HUES6 (cell line): ENCODE measurements at regions not wholly inside any gene's neighbourhood (a gene's known extent, or its start where the extent isn't known, plus 50 kb on each side); places are given as distances from the start of the nearest gene placed in this dataset.

ENCODE experiments used
- H3K27ac ChIP-seq: 2 replicates; pipeline ENCODE4 v1.7.0; 2013; ENCODE audit warnings: low read depth, mild to moderate bottlenecking, low read length, inconsistent platforms
- H3K27me3 ChIP-seq: 2 replicates; pipeline ENCODE4 v1.6.1; 2013; ENCODE audit warnings: low read length; ENCODE audit not compliant: control insufficient read depth, insufficient read depth
- H3K36me3 ChIP-seq: 2 replicates; pipeline ENCODE4 v1.6.1; 2013; ENCODE audit warnings: low read length; ENCODE audit not compliant: control insufficient read depth, insufficient read depth
- H3K4me1 ChIP-seq: 2 replicates; pipeline ENCODE4 v1.6.1; 2013; ENCODE audit warnings: low read length; ENCODE audit not compliant: control insufficient read depth, insufficient read depth
- H3K4me3 ChIP-seq: 2 replicates; pipeline ENCODE4 v1.5.1; 2013; ENCODE audit warnings: low read depth, low read length
- H3K9ac ChIP-seq: one replicate; pipeline ENCODE4 v1.6.1; 2013; ENCODE audit warnings: mild to moderate bottlenecking, low read length
- H3K9me3 ChIP-seq: 2 replicates; pipeline ENCODE4 v1.6.1; 2013; ENCODE audit warnings: low read depth, low read length; ENCODE audit not compliant: control insufficient read depth, insufficient read depth

GRCh38 chr13:44199627-44200207 lies 173.9 kb upstream of the SERP2 start:
- H3K27me3 ChIP-seq, result no peaks in the 10 kb centered on the region
- H3K9ac ChIP-seq, result no peak overlapping the region
- H3K9me3 ChIP-seq, result no peaks in the 10 kb centered on the region
- H3K36me3 ChIP-seq, result no peaks in the 10 kb centered on the region
- no peaks in the 10 kb centered on the region for H3K4me1 ChIP-seq
- no peak overlapping the region for H3K4me3 ChIP-seq
- H3K27ac ChIP-seq, result no peak overlapping the region

- H3K9ac ChIP-seq, result no peak overlapping the region
These were observed 167.2 kb upstream of the SERP2 start for GRCh38 chr13:44206434-44206833.

DNA sequence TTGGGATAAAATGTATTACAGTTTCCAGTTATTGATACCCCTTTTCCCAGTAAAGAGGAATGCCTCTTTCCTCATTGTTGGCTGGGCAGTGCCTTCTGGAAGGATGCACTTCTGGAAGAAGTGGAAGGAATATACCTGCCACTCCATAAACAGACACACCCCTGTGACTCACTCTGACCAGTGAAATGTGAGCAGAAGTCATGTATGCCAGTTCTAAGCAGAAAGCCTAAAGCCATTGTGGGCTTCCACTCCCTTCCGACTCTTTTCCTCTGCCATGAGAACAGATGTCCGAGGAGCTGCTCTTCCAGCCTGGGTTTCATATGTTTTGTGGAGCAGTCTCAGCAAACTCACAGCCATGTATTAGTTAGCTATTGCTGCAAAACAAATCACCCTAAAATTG lies 166.1 kb upstream of the SERP2 start:
- H3K9me3 ChIP-seq, result peaks cover 11% of the 10 kb centered on the region; the same call in 1 of the 2 replicates
- no peaks in the 10 kb centered on the region for H3K36me3 ChIP-seq
- peaks cover 5% of the 10 kb centered on the region; the same call in 1 of the 2 replicates for H3K4me1 ChIP-seq
- no peak overlapping the region for H3K9ac ChIP-seq
- no peak overlapping the region for H3K27ac ChIP-seq
- H3K27me3 ChIP-seq, result no peaks in the 10 kb centered on the region
- no peak overlapping the region for H3K4me3 ChIP-seq

More at GRCh38 chr13:44206434-44206833, 167.2 kb upstream of the SERP2 start:
- H3K36me3 ChIP-seq, result no peaks in the 10 kb centered on the region
- no peak overlapping the region for H3K4me3 ChIP-seq
- H3K9me3 ChIP-seq, result peaks cover 11% of the 10 kb centered on the region; the same call in 1 of the 2 replicates
- no peak overlapping the region for H3K27ac ChIP-seq
- no peaks in the 10 kb centered on the region for H3K27me3 ChIP-seq
- H3K4me1 ChIP-seq, result peaks cover 5% of the 10 kb centered on the region; the same call in 1 of the 2 replicates

- Histone ChIP-seq H3K9ac (no peak overlapping the region), H3K27me3 (no peaks in the 10 kb centered on the region)
These were observed 163.1 kb upstream of the SERP2 start for GRCh38 chr13:44210525-44210924.

GRCh38 chr13:44211286-44211685 lies 162.3 kb upstream of the SERP2 start:
- no peaks in the 10 kb centered on the region for H3K36me3 ChIP-seq
- H3K4me3 ChIP-seq, result no peak overlapping the region
- H3K27me3 ChIP-seq, result no peaks in the 10 kb centered on the region
- no peak overlapping the region for H3K27ac ChIP-seq
- peaks cover 1% of the 10 kb centered on the region; the same call in 1 of the 2 replicates for H3K9me3 ChIP-seq
- H3K9ac ChIP-seq, result no peak overlapping the region
- peaks cover 5% of the 10 kb centered on the region; the same call in 1 of the 2 replicates for H3K4me1 ChIP-seq

More at GRCh38 chr13:44210525-44210924, 163.1 kb upstream of the SERP2 start:
- H3K9me3 ChIP-seq, result peaks cover 9% of the 10 kb centered on the region; the same call in 1 of the 2 replicates
- peaks cover 5% of the 10 kb centered on the region; the same call in 1 of the 2 replicates for H3K4me1 ChIP-seq
- no peak overlapping the region for H3K27ac ChIP-seq
- no peak overlapping the region for H3K4me3 ChIP-seq
- no peaks in the 10 kb centered on the region for H3K36me3 ChIP-seq

- no peak overlapping the region for H3K27ac ChIP-seq
- H3K9ac ChIP-seq, result no peak overlapping the region
- H3K27me3 ChIP-seq, result no peaks in the 10 kb centered on the region
- no peaks in the 10 kb centered on the region for H3K36me3 ChIP-seq
- H3K4me3 ChIP-seq, result no peak overlapping the region
- peaks cover 5% of the 10 kb centered on the region; the same call in 1 of the 2 replicates for H3K4me1 ChIP-seq
- H3K9me3 ChIP-seq, result no peaks in the 10 kb centered on the region
These were observed 161.8 kb upstream of the SERP2 start for GRCh38 chr13:44211704-44212346.

DNA sequence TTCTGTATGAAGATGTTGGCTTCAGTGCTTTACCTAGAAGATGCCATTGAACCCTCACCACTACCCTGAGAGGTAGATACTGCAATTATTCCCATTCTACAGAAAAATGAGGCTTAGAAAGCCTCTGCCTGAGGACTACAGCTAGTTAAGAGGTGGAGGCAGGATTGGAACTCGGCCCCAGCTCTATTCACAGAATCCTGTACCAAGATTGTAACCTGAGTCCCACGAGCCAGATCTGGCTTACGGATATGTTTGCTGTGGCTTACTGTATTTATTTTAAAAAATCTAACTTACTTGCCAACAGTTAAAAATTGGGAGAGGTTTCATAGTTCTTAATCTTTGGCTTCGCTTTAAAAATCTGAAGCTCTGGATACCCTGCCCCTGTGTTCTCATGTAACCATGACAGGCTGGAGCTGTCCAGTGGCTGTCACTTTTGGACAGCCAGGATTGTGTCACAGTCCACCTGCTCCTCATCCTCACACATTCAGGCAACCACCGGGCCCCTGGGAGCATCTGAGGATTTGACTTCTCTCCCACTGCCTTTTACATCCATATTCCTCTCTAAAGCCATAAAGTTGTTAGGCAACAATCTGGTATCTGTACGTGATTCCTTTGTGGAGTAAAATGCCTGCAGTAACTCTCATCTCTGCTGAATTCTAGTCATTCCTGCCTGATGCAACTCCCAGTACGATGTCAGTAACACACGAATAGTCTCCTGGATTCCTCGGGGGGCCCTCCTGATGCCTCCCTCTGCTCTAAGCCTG lies 160.8 kb upstream of the SERP2 start:
- no peaks in the 10 kb centered on the region for H3K9me3 ChIP-seq
- no peak overlapping the region for H3K27ac ChIP-seq
- no peak overlapping the region for H3K9ac ChIP-seq
- no peak overlapping the region for H3K4me3 ChIP-seq
- H3K36me3 ChIP-seq, result no peaks in the 10 kb centered on the region
- H3K4me1 ChIP-seq, result peaks cover 5% of the 10 kb centered on the region; the same call in 1 of the 2 replicates
- H3K27me3 ChIP-seq, result no peaks in the 10 kb centered on the region

- Histone ChIP-seq H3K9me3 (no peaks in the 10 kb centered on the region), H3K9ac (no peak overlapping the region)
These were observed 155.0 kb upstream of the SERP2 start for GRCh38 chr13:44218501-44219240.

GRCh38 chr13:44219577-44220548 lies 153.8 kb upstream of the SERP2 start:
- H3K4me1 ChIP-seq, result no peaks in the 10 kb centered on the region
- H3K4me3 ChIP-seq, result no peak overlapping the region
- no peak overlapping the region for H3K27ac ChIP-seq
- H3K9ac ChIP-seq, result no peak overlapping the region
- no peaks in the 10 kb centered on the region for H3K9me3 ChIP-seq
- H3K27me3 ChIP-seq, result no peaks in the 10 kb centered on the region
- H3K36me3 ChIP-seq, result no peaks in the 10 kb centered on the region

More at GRCh38 chr13:44218501-44219240, 155.0 kb upstream of the SERP2 start:
- Histone ChIP-seq H3K4me3 (no peak overlapping the region), H3K27ac (no peak overlapping the region), H3K36me3 (no peaks in the 10 kb centered on the region), H3K27me3 (no peaks in the 10 kb centered on the region), H3K4me1 (no peaks in the 10 kb centered on the region)

DNA sequence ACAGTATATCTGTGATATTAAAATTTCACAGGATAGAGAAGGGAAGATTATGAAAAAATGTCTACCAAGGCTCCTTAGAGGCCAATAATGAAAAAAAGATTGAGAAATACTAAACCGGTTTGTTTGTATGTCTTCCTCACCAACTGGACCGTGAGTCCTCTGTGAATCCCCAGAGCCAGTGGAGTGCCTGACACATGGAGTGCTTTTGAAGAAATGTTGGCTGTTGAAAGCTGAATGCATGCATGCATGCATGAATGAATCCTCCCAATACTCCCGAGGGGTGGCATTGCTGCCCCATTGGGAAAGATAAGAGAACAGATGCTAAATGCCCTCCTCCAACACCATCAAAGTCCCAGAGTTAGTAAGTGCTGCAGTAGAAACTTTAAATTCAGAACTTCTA lies 152.7 kb upstream of the SERP2 start:
- H3K27me3 ChIP-seq, result no peaks in the 10 kb centered on the region
- H3K4me3 ChIP-seq, result no peak overlapping the region
- H3K9ac ChIP-seq, result no peak overlapping the region
- no peaks in the 10 kb centered on the region for H3K4me1 ChIP-seq
- no peaks in the 10 kb centered on the region for H3K9me3 ChIP-seq
- no peaks in the 10 kb centered on the region for H3K36me3 ChIP-seq
- H3K27ac ChIP-seq, result no peak overlapping the region
